ENCODE measurements at regions not wholly inside any gene's neighbourhood (a gene's known extent, or its start where the extent isn't known, plus 50 kb on each side); places are given as distances from the start of the nearest gene placed in this dataset.

DNA sequence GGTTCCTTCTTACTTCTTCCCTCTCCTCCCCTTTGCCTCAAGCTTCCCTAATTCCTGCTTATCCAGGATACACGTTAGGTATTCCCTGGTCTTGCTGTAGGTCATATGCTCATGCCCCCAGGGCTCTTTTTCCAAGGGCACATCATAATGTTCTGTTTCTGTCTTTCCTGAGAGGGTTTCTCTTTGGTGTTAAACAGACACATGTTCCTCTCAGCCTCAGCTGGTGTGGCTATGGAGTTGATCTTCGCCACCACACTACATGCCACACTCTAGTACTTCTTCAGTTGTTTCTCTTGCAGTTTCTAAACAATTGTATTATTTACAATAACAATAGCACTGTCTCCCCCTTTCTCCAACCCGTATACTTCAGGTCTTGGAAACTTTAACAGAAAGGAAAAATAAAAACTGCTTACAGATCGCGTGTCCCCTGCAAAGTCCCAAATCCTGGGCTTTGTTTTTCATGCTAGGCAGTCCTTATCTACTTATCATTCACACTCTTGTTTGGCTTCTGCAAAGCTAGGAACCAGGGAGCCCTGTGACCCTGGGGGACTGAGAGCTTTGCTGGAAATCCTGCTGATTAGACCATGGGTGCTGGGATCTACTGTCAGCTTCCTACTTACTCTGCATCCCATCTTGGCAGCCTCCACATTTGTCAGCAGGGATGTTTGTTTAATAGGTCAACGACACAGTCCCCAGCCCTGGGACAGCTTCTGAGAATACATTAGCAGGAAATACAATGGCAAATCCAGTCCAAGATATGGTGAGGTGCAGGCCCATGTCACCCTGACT, 193.9 kb upstream of the BMPER start:
- Histone ChIP-seq H3K27me3 (no peaks in the 10 kb centered on the region), H3K9me3 (no peaks in the 10 kb centered on the region), H3K36me3 (no peaks in the 10 kb centered on the region), H3K4me3 (no peak overlapping the region), H3K4me1 (peaks cover 0 to 11% (median 5%) of the 10 kb centered on the region in 4 donors), H3K27ac (no peak overlapping the region)
- 62 to 73% methylated on average over 6 of the region's 6 CpGs for WGBS, 2 donors
- no peak for TF ChIP-seq POLR2AphosphoS5 (IDR thresholded peaks at IDR 0.05)
- no peak for TF ChIP-seq EP300 (IDR thresholded peaks at IDR 0.05)
- no peak for TF ChIP-seq POLR2A (IDR thresholded peaks at IDR 0.05)
- TF ChIP-seq, protein P1, sequence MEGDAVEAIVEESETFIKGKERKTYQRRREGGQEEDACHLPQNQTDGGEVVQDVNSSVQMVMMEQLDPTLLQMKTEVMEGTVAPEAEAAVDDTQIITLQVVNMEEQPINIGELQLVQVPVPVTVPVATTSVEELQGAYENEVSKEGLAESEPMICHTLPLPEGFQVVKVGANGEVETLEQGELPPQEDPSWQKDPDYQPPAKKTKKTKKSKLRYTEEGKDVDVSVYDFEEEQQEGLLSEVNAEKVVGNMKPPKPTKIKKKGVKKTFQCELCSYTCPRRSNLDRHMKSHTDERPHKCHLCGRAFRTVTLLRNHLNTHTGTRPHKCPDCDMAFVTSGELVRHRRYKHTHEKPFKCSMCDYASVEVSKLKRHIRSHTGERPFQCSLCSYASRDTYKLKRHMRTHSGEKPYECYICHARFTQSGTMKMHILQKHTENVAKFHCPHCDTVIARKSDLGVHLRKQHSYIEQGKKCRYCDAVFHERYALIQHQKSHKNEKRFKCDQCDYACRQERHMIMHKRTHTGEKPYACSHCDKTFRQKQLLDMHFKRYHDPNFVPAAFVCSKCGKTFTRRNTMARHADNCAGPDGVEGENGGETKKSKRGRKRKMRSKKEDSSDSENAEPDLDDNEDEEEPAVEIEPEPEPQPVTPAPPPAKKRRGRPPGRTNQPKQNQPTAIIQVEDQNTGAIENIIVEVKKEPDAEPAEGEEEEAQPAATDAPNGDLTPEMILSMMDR (IDR thresholded peaks at IDR 0.05), result no peak
- no peak for DNase-seq
- no peak for ATAC-seq (ENCODE audit: low FRiP score in 2 of 2)

- 77 to 78% methylated on average over 4 of the region's 4 CpGs for WGBS, 2 donors
- TF ChIP-seq POLR2A (IDR thresholded peaks at IDR 0.05) (no peak), POLR2AphosphoS5 (IDR thresholded peaks at IDR 0.05) (no peak), EP300 (IDR thresholded peaks at IDR 0.05) (no peak)
- TF ChIP-seq, protein P1 (IDR thresholded peaks at IDR 0.05), result no peak
- Histone ChIP-seq H3K27ac (no peak overlapping the region), H3K27me3 (no peaks in the 10 kb centered on the region), H3K9me3 (no peaks in the 10 kb centered on the region), H3K4me3 (no peak overlapping the region), H3K4me1 (peaks cover 3 to 10% (median 6%) of the 10 kb centered on the region in 4 donors), H3K36me3 (no peaks in the 10 kb centered on the region)
- no peak for ATAC-seq (ENCODE audit: low FRiP score in 2 of 2)
- DNase-seq, result no peak
These were observed 193.3 kb upstream of the BMPER start for GRCh38 chr7:33712020-33712414.

DNA sequence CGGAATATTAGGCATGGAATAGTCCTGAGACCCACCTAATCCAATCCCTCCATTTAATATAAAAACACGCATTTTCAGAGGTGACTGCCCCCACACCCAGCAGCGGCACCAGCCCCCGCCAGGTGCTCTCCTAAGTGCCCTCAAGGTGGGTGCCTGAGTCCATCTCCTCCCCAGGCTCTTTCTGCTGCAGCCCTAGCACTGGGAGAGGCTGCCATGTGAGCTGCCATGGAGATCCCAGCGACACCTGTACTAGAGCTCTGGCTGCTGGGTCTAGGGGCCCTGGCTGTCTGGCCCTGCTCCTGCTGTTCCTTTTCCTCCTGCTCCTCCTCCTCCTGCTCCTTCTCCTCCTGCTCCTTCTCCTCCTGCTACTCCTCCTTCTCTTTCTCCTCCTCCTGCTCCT, 191.1 kb upstream of the BMPER start:
- Histone ChIP-seq H3K9me3 (no peaks in the 10 kb centered on the region), H3K4me3 (no peak overlapping the region), H3K36me3 (no peaks in the 10 kb centered on the region), H3K4me1 (peaks cover 0 to 15% (median 7%) of the 10 kb centered on the region in 4 donors), H3K27ac (no peak overlapping the region), H3K27me3 (no peaks in the 10 kb centered on the region)
- ATAC-seq (ENCODE audit: low FRiP score in 2 of 2) (no peak), DNase-seq (no peak)
- TF ChIP-seq POLR2A (IDR thresholded peaks at IDR 0.05) (no peak), EP300 (IDR thresholded peaks at IDR 0.05) (no peak), POLR2AphosphoS5 (IDR thresholded peaks at IDR 0.05) (no peak)
- TF ChIP-seq, protein P1 (IDR thresholded peaks at IDR 0.05), result no peak
- 96 to 98% methylated on average over 5 of the region's 5 CpGs for WGBS, 2 donors

- Histone ChIP-seq H3K4me3 (no peak overlapping the region), H3K4me1 (peaks cover 0 to 12% (median 7%) of the 10 kb centered on the region in 4 donors), H3K27me3 (no peaks in the 10 kb centered on the region), H3K9me3 (no peaks in the 10 kb centered on the region), H3K27ac (no peak overlapping the region), H3K36me3 (no peaks in the 10 kb centered on the region)
- ATAC-seq (ENCODE audit: low FRiP score in 2 of 2) (no peak), DNase-seq (no peak)
- TF ChIP-seq, protein P1 (IDR thresholded peaks at IDR 0.05), result peak; percentile 38 to 77 (median 56)
- no peak for TF ChIP-seq POLR2A (IDR thresholded peaks at IDR 0.05)
- 56 to 68% methylated on average over 2 of the region's 2 CpGs for WGBS, 2 donors
These were observed 188.5 kb upstream of the BMPER start for GRCh38 chr7:33716581-33717477.

All from upper lobe of left lung (tissue), 6 donors.